GM11168 (cell line): ENCODE measurements at regions not wholly inside any gene's neighbourhood (a gene's known extent, or its start where the extent isn't known, plus 50 kb on each side); places are given as distances from the start of the nearest gene placed in this dataset.
"Not testable (repeated sequence)": the region's sequence is repeated elsewhere in the genome, so short reads cannot be mapped to it uniquely, and the experiment has no call there.

ENCODE experiments used
- in situ Hi-C: fragments of 300-500 bp; cut with MboI; formaldehyde crosslinking; loops from one replicate; pipeline ENCODE4 v1.12.0; 2022; ENCODE audit warnings: low sequenced_read_pairs; ENCODE audit not compliant: unreplicated experiment

GRCh38 chr11:37442576-37442975 lies 844.5 kb upstream of the RAG2 start:
- in situ Hi-C loops = no loop called here

GRCh38 chr11:37431633-37432230 lies 833.7 kb upstream of the RAG2 start:
- in situ Hi-C loops = not testable (repeated sequence)

- in situ Hi-C loops = not testable (repeated sequence)
Measured at GRCh38 chr11:37430966-37431632, 833.1 kb upstream of the RAG2 start.

GRCh38 chr11:37422511-37422910 lies 824.5 kb upstream of the RAG2 start:
- in situ Hi-C loops = no loop called here

- in situ Hi-C loops = no loop called here
Measured at GRCh38 chr11:37411289-37411688, 813.3 kb upstream of the RAG2 start.

- in situ Hi-C loops = no loop called here
Measured at GRCh38 chr11:37409124-37409523, 811.1 kb upstream of the RAG2 start.

GRCh38 chr11:37407461-37407860 lies 809.4 kb upstream of the RAG2 start:
- in situ Hi-C loops = no loop called here

- in situ Hi-C loops = no loop called here
Measured at GRCh38 chr11:37406651-37407050, 808.6 kb upstream of the RAG2 start.

- in situ Hi-C loops = no loop called here
Measured at GRCh38 chr11:37404231-37404630, 806.2 kb upstream of the RAG2 start.

- in situ Hi-C loops = no loop called here
Measured at GRCh38 chr11:37402663-37403062, 804.6 kb upstream of the RAG2 start.

- in situ Hi-C loops = no loop called here
Measured at GRCh38 chr11:37394236-37394870, 796.3 kb upstream of the RAG2 start.

GRCh38 chr11:37391615-37392014 lies 793.6 kb upstream of the RAG2 start:
- in situ Hi-C loops = no loop called here

- in situ Hi-C loops = no loop called here
Measured at GRCh38 chr11:37390576-37391083, 792.6 kb upstream of the RAG2 start.

- in situ Hi-C loops = loop anchor here (10.0 kb wide), 1 partner anchor 404 kb away; no protein-coding TSS in a partner anchor
Measured at GRCh38 chr11:37378958-37379357, 780.9 kb upstream of the RAG2 start.

- in situ Hi-C loops = loop anchor here (10.0 kb wide), 1 partner anchor 398 kb away; no protein-coding TSS in a partner anchor
Measured at GRCh38 chr11:37372667-37373066, 774.6 kb upstream of the RAG2 start.

- in situ Hi-C loops = loop anchor here (10.0 kb wide), 1 partner anchor 397 kb away; no protein-coding TSS in a partner anchor
Measured at GRCh38 chr11:37371346-37371970, 773.4 kb upstream of the RAG2 start.

GRCh38 chr11:37370817-37371216 lies 772.8 kb upstream of the RAG2 start:
- in situ Hi-C loops = loop anchor here (10.0 kb wide), 1 partner anchor 396 kb away; no protein-coding TSS in a partner anchor

GRCh38 chr11:37364246-37364839 lies 766.3 kb upstream of the RAG2 start:
- in situ Hi-C loops = no loop called here

GRCh38 chr11:37353192-37353591 lies 755.2 kb upstream of the RAG2 start:
- in situ Hi-C loops = no loop called here

- in situ Hi-C loops = no loop called here
Measured at GRCh38 chr11:37352485-37352884, 754.4 kb upstream of the RAG2 start.
